IMR-90 (cell line): ENCODE measurements at regions not wholly inside any gene's neighbourhood (a gene's known extent, or its start where the extent isn't known, plus 50 kb on each side); places are given as distances from the start of the nearest gene placed in this dataset.

Experiments
- ATAC-seq: fragments of 200-7000 bp; cut with Tn5 transposase; 2 replicates; pipeline ENCODE4 v1.9.1; 2020; ENCODE audit warnings: low read depth, mild to moderate bottlenecking, moderate library complexity
- BruUV-seq: library from RNA; stranded (reverse); fragments of 400-500 nt; replicated peaks from 2 replicates; lab custom pipeline; 2021; lab: Mats Ljungman, UMichigan
- CTCF ChIA-PET: fragments of 300-600 bp; formaldehyde crosslinking; extraction: SDS; loops from one replicate; lab custom pipeline; 2021; ENCODE audit warnings: antibody characterized with exemption; lab: Yijun Ruan, JAX
- POLR2A ChIA-PET: fragments of 300-600 bp; sonication (Branson Sonifier 250); formaldehyde crosslinking; loops from one replicate; lab custom pipeline; 2022; ENCODE audit warnings: antibody characterized with exemption; ENCODE audit not compliant: unreplicated experiment; lab: Charles Lee
- DNase-seq: peaks from one replicate; pipeline ENCODE4 v3.0.0; 2013
- H2AFZ ChIP-seq: replicated peaks from 2 replicates; pipeline ENCODE3; 2013; ENCODE audit warnings: low read length, mild to moderate bottlenecking; ENCODE audit not compliant: poor library complexity
- H2AK5ac ChIP-seq: 2 replicates; pipeline ENCODE4 v1.6.1; 2013; ENCODE audit warnings: low read depth, low read length, inconsistent platforms
- H2AK9ac ChIP-seq: replicated peaks from 2 replicates; pipeline ENCODE3; 2013; ENCODE audit warnings: mild to moderate bottlenecking, low read depth, low read length, moderate library complexity; ENCODE audit not compliant: poor library complexity
- H2BK120ac ChIP-seq: 2 replicates; pipeline ENCODE4 v1.6.1; 2013; ENCODE audit warnings: low read depth, low read length, inconsistent platforms
- H2BK15ac ChIP-seq: 3 replicates; pipeline ENCODE4 v1.6.1; 2013; ENCODE audit warnings: low read depth, low read length, inconsistent platforms
- H2BK20ac ChIP-seq: 2 replicates; pipeline ENCODE4 v1.6.1; 2013; ENCODE audit warnings: low read depth, mild to moderate bottlenecking, inconsistent platforms, low read length, moderate library complexity
- H2BK5ac ChIP-seq: 2 replicates; pipeline ENCODE4 v1.6.1; 2013; ENCODE audit warnings: mild to moderate bottlenecking, low read depth, low read length, inconsistent platforms; ENCODE audit not compliant: poor library complexity, severe bottlenecking
- H3K14ac ChIP-seq: replicated peaks from 2 replicates; pipeline ENCODE4 v1.6.1; 2013; ENCODE audit warnings: low read depth, low read length, inconsistent platforms
- H3K18ac ChIP-seq: 2 replicates; pipeline ENCODE4 v1.6.1; 2013; ENCODE audit warnings: low read depth, low read length, control low read depth
- H3K23ac ChIP-seq: 2 replicates; pipeline ENCODE4 v1.6.1; 2013; ENCODE audit warnings: low read depth, low read length, inconsistent platforms
- H3K27ac ChIP-seq: 2 replicates; pipeline ENCODE4 v1.5.1; 2013; ENCODE audit warnings: mild to moderate bottlenecking, control low read depth, low read length; ENCODE audit not compliant: insufficient read depth
- H3K27me3 ChIP-seq: 2 replicates; pipeline ENCODE4 v1.6.1; 2013; ENCODE audit warnings: low read length; ENCODE audit not compliant: control insufficient read depth, insufficient read depth
- H3K36me3 ChIP-seq: 2 replicates; pipeline ENCODE4 v1.6.1; 2013; ENCODE audit warnings: low read length, mixed read lengths; ENCODE audit not compliant: control insufficient read depth, insufficient read depth
- H3K4ac ChIP-seq: 2 replicates; pipeline ENCODE4 v1.6.1; 2013; ENCODE audit warnings: low read depth, low read length, inconsistent platforms
- H3K4me1 ChIP-seq: 2 replicates; pipeline ENCODE4 v1.6.1; 2013; ENCODE audit warnings: low read length, mixed read lengths; ENCODE audit not compliant: control insufficient read depth, insufficient read depth
- H3K4me2 ChIP-seq: 2 replicates; pipeline ENCODE4 v1.6.1; 2013; ENCODE audit warnings: low read depth, mild to moderate bottlenecking, control low read depth, low read length, moderate library complexity
- H3K4me3 ChIP-seq: 2 replicates; pipeline ENCODE4 v1.5.1; 2013; ENCODE audit warnings: low read depth, mild to moderate bottlenecking, control low read depth, low read length, moderate library complexity; ENCODE audit not compliant: insufficient read depth
- H3K56ac ChIP-seq: 2 replicates; pipeline ENCODE4 v1.6.1; 2013; ENCODE audit warnings: low read length, inconsistent platforms; ENCODE audit not compliant: insufficient read depth; ENCODE audit errors: extremely low read depth
- H3K79me1 ChIP-seq, 2 experiments: 2 replicates each; pipeline ENCODE4 v1.6.1; 2013; ENCODE audit warnings: low read length in 2 of 2, inconsistent platforms in 1 of 2, low read depth in 1 of 2
- H3K9ac ChIP-seq: 2 replicates; pipeline ENCODE4 v1.6.1; 2013; ENCODE audit warnings: low read depth, low read length, control low read depth
- H3K9me1 ChIP-seq: 2 replicates; pipeline ENCODE4 v1.6.1; 2013; ENCODE audit warnings: low read length, inconsistent platforms; ENCODE audit not compliant: insufficient read depth
- H3K9me3 ChIP-seq: 2 replicates; pipeline ENCODE4 v1.6.1; 2013; ENCODE audit warnings: low read length; ENCODE audit not compliant: control insufficient read depth, insufficient read depth
- H4K20me1 ChIP-seq: 2 replicates; pipeline ENCODE4 v1.6.1; 2013; ENCODE audit warnings: low read length, inconsistent platforms; ENCODE audit not compliant: insufficient read depth
- H4K5ac ChIP-seq: 2 replicates; pipeline ENCODE4 v1.6.1; 2013; ENCODE audit warnings: mild to moderate bottlenecking, low read depth, low read length, control low read depth
- H4K8ac ChIP-seq, 2 experiments: 2 replicates each; pipeline ENCODE4 v1.6.1; 2013; ENCODE audit warnings: low read depth in 2 of 2, low read length in 2 of 2, control low read depth in 1 of 2, inconsistent platforms in 1 of 2
- H4K91ac ChIP-seq: 2 replicates; pipeline ENCODE4 v1.6.1; 2013; ENCODE audit warnings: low read depth, low read length, inconsistent platforms; ENCODE audit not compliant: insufficient read depth
- NFE2L2 ChIP-seq: fragments of 150-350 bp; IDR thresholded peaks from 2 replicates; pipeline ENCODE4 v1.6.1; 2016; ENCODE audit warnings: low read depth, mild to moderate bottlenecking, low read length
- POLR2A ChIP-seq: IDR thresholded peaks from 2 replicates; pipeline ENCODE4 v1.6.1; 2012; ENCODE audit warnings: mild to moderate bottlenecking, low read depth, low read length
- RCOR1 ChIP-seq: IDR thresholded peaks from 2 replicates; pipeline ENCODE4 v1.6.1; 2012; ENCODE audit warnings: mild to moderate bottlenecking, low read length, improper control_type of control experiment; ENCODE audit not compliant: insufficient replicate concordance
- USF2 ChIP-seq: fragments of 150-350 bp; IDR thresholded peaks from 2 replicates; pipeline ENCODE4 v1.6.1; 2017; ENCODE audit warnings: mild to moderate bottlenecking, antibody characterized with exemption, low read length, low read depth
- WGBS, 2 experiments: methylation state at CpG; one replicate each; pipeline versions ENCODE4 v1.1.5 to v1.1.7; 2013; ENCODE audit warnings: missing lambda C conversion rate in 2 of 2; ENCODE audit not compliant: insufficient read length in 1 of 2; ENCODE audit errors: extremely low coverage in 2 of 2; 5-methylcytosine and 5-hydroxymethylcytosine counted together
- dilution Hi-C: fragments of 300-500 bp; cut with HindIII; formaldehyde crosslinking; loops from one replicate; pipeline ENCODE4 v1.14.3; 2018; ENCODE audit warnings: low sequenced_read_pairs; ENCODE audit not compliant: unreplicated experiment
- in situ Hi-C: fragments of 300-500 bp; cut with MboI; formaldehyde crosslinking; loops from 3 replicates; pipeline ENCODE4 v1.14.3; 2019; ENCODE audit warnings: low sequenced_read_pairs, inconsistent platforms, mixed read lengths
- intact Hi-C: fragments of 100-400 bp; cut with micrococcal nuclease; formaldehyde crosslinking; loops from 2 replicates; pipeline ENCODE4 v1.10.0; 2022
- TF ChIP-seq, protein P1 (sequence below): fragments of 150-350 bp; IDR thresholded peaks from 2 replicates; pipeline ENCODE4 v1.6.1; 2016; ENCODE audit warnings: low read depth, mild to moderate bottlenecking, low read length, moderate library complexity, borderline replicate concordance

- H4K20me1 ChIP-seq, result no peaks in the 10 kb centered on the region
- no peak overlapping the region for H4K5ac ChIP-seq
- no peak overlapping the region for H2BK120ac ChIP-seq
- no peaks in the 10 kb centered on the region; the same call in 1 of the 2 replicates for H3K36me3 ChIP-seq
- POLR2A ChIA-PET, result no interaction called here
- ATAC-seq (no peak), DNase-seq (no peak)
- peak overlapping the region; percentile 24; the same call in 1 of the 3 replicates for H2BK15ac ChIP-seq
- no peak overlapping the region for H3K56ac ChIP-seq
- peaks cover 0 to 4% of the 10 kb centered on the region in 2 experiments; a peak in 1 of 4 replicates for H3K79me1 ChIP-seq
- peaks cover 12% of the 10 kb centered on the region for H3K9me1 ChIP-seq
- dilution Hi-C loops (no loop called here), in situ Hi-C loops (no loop called here), intact Hi-C loops (no loop called here)
- no peak overlapping the region for H2AFZ ChIP-seq
- BruUV-seq, result no TSS peak
- TF ChIP-seq, protein P1, sequence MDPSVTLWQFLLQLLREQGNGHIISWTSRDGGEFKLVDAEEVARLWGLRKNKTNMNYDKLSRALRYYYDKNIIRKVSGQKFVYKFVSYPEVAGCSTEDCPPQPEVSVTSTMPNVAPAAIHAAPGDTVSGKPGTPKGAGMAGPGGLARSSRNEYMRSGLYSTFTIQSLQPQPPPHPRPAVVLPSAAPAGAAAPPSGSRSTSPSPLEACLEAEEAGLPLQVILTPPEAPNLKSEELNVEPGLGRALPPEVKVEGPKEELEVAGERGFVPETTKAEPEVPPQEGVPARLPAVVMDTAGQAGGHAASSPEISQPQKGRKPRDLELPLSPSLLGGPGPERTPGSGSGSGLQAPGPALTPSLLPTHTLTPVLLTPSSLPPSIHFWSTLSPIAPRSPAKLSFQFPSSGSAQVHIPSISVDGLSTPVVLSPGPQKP, result no peak
- TF ChIP-seq POLR2A, result no peak
- TF ChIP-seq USF2, result no peak
- TF ChIP-seq RCOR1, result no peak
- no peak for TF ChIP-seq NFE2L2
- no peak overlapping the region; the same call in 1 of the 2 replicates for H4K91ac ChIP-seq
- no peak overlapping the region for H3K4ac ChIP-seq
- no peak overlapping the region for H3K4me3 ChIP-seq
- H2BK20ac ChIP-seq, result peak overlapping the region; percentile 31; the same call in 1 of the 2 replicates
- H3K4me2 ChIP-seq, result no peak overlapping the region
- H3K27me3 ChIP-seq, result no peaks in the 10 kb centered on the region
- no peak overlapping the region for H3K18ac ChIP-seq
- WGBS, 2 experiments, result no CpG with 5 or more reads among the region's 4 CpGs
- no peak overlapping the region for H3K9ac ChIP-seq
- H3K14ac ChIP-seq, result no peak overlapping the region
- H3K27ac ChIP-seq, result no peak overlapping the region
- H2AK5ac ChIP-seq, result no peak overlapping the region
- no peaks in the 10 kb centered on the region for H3K9me3 ChIP-seq
- H2BK5ac ChIP-seq, result no peak overlapping the region
- no peak overlapping the region for H2AK9ac ChIP-seq
- CTCF ChIA-PET, result no interaction called here
- no peak overlapping the region for H4K8ac ChIP-seq
- H3K4me1 ChIP-seq, result peaks cover 18% of the 10 kb centered on the region
- H3K23ac ChIP-seq, result no peak overlapping the region
These were observed 139.0 kb upstream of the GDF10 start for GRCh38 chr10:47160967-47161366.
